ENCODE measurements at regions not wholly inside any gene's neighbourhood (a gene's known extent, or its start where the extent isn't known, plus 50 kb on each side); places are given as distances from the start of the nearest gene placed in this dataset.

GRCh38 chr7:33764752-33765451 lies 140.4 kb upstream of the BMPER start:
- TF ChIP-seq, protein P1, sequence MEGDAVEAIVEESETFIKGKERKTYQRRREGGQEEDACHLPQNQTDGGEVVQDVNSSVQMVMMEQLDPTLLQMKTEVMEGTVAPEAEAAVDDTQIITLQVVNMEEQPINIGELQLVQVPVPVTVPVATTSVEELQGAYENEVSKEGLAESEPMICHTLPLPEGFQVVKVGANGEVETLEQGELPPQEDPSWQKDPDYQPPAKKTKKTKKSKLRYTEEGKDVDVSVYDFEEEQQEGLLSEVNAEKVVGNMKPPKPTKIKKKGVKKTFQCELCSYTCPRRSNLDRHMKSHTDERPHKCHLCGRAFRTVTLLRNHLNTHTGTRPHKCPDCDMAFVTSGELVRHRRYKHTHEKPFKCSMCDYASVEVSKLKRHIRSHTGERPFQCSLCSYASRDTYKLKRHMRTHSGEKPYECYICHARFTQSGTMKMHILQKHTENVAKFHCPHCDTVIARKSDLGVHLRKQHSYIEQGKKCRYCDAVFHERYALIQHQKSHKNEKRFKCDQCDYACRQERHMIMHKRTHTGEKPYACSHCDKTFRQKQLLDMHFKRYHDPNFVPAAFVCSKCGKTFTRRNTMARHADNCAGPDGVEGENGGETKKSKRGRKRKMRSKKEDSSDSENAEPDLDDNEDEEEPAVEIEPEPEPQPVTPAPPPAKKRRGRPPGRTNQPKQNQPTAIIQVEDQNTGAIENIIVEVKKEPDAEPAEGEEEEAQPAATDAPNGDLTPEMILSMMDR (IDR thresholded peaks at IDR 0.05; ENCODE audit: low read depth, low read length), result no peak
- no peak for TF ChIP-seq EZH2phosphoT487 (IDR thresholded peaks at IDR 0.05; ENCODE audit: low read depth)

Data from OCI-LY3 (cell line).